ENCODE measurements at regions not wholly inside any gene's neighbourhood (a gene's known extent, or its start where the extent isn't known, plus 50 kb on each side); places are given as distances from the start of the nearest gene placed in this dataset.

DNA sequence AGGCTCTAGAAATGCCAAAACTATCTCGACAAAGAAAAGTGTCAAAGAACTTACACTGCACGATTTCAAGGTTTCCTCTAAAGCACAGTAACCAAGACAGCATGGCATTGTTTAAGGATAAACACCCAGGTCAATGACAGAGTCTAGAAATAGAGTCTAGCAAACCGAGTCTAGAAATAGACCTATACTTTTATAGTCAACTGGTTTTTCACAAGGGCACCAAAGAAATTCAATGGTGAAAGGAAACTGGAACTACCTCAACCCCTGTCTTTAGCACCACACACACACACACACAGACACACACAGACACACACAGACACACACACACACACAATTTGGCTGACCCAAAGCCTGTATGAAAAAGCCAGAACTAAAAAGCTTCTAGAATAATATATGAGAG lies 67.1 kb upstream of the PGBD5 start:
- TF ChIP-seq, protein P1, sequence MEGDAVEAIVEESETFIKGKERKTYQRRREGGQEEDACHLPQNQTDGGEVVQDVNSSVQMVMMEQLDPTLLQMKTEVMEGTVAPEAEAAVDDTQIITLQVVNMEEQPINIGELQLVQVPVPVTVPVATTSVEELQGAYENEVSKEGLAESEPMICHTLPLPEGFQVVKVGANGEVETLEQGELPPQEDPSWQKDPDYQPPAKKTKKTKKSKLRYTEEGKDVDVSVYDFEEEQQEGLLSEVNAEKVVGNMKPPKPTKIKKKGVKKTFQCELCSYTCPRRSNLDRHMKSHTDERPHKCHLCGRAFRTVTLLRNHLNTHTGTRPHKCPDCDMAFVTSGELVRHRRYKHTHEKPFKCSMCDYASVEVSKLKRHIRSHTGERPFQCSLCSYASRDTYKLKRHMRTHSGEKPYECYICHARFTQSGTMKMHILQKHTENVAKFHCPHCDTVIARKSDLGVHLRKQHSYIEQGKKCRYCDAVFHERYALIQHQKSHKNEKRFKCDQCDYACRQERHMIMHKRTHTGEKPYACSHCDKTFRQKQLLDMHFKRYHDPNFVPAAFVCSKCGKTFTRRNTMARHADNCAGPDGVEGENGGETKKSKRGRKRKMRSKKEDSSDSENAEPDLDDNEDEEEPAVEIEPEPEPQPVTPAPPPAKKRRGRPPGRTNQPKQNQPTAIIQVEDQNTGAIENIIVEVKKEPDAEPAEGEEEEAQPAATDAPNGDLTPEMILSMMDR (IDR thresholded peaks at IDR 0.05) = no peak
- TF ChIP-seq POLR2A (IDR thresholded peaks at IDR 0.05) = no peak
